ENCODE measurements at regions not wholly inside any gene's neighbourhood (a gene's known extent, or its start where the extent isn't known, plus 50 kb on each side); places are given as distances from the start of the nearest gene placed in this dataset.

DNA sequence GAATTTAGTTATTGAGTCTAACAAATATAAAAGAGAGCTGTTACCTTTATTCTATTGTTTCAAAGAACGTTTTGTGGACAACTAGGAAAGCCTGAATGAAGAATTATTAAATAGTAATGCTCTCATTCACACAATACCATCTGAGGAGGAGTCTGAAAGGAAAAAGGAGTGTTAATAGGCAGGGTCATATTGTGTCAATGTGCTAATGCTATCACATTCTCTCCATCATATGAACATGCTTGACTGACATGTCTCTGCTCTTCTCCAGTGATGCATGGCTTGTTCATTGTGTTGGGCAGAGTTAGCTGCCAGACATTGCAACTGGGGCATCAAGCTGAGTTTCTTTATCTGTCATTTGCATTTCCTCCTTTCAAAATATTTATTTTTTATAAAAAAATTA, 1578.0 kb downstream of the MAT2B start:
- no peak for TF ChIP-seq POLR2A (IDR thresholded peaks at IDR 0.05)
- TF ChIP-seq, protein P1, sequence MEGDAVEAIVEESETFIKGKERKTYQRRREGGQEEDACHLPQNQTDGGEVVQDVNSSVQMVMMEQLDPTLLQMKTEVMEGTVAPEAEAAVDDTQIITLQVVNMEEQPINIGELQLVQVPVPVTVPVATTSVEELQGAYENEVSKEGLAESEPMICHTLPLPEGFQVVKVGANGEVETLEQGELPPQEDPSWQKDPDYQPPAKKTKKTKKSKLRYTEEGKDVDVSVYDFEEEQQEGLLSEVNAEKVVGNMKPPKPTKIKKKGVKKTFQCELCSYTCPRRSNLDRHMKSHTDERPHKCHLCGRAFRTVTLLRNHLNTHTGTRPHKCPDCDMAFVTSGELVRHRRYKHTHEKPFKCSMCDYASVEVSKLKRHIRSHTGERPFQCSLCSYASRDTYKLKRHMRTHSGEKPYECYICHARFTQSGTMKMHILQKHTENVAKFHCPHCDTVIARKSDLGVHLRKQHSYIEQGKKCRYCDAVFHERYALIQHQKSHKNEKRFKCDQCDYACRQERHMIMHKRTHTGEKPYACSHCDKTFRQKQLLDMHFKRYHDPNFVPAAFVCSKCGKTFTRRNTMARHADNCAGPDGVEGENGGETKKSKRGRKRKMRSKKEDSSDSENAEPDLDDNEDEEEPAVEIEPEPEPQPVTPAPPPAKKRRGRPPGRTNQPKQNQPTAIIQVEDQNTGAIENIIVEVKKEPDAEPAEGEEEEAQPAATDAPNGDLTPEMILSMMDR (IDR thresholded peaks at IDR 0.05) = no peak
